Inferior parietal cortex (tissue), 1 donor: ENCODE measurements at regions not wholly inside any gene's neighbourhood (a gene's known extent, or its start where the extent isn't known, plus 50 kb on each side); places are given as distances from the start of the nearest gene placed in this dataset.

Source experiments
- DNase-seq: peaks from one replicate; pipeline ENCODE4 v3.0.0-alpha.2; 2016; ENCODE audit errors: extremely low spot score

DNA sequence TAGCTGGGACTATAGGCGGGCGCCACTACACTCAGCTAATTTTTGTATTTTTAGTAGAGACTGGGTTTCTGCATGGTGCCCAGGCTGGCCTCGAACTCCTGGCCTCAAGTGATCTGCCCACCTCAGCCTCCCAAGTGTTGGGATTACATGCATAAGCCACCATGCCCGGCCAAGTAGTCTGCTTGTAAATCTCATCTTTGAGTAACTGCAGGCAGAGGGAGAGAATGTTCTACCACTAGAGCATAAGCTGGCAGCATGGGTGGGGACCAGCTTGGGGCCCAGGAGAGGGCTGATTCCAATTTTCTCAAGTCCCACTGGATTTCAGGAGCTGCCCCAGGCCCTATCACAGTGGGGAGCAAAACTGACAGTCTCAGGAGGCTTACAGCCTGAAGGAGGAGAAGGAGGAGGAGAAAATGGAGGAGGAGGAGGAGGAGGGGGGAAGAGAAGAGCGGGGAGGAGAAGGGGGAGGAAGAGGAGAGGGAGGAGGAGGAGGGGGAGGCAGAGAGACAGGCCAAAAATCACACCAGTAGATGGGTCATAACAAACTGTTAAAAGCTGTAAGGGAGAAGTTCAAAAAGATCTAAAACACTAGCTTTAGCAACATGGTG is 229.1 kb upstream of the IGF1R start:
- no peak for DNase-seq

DNA sequence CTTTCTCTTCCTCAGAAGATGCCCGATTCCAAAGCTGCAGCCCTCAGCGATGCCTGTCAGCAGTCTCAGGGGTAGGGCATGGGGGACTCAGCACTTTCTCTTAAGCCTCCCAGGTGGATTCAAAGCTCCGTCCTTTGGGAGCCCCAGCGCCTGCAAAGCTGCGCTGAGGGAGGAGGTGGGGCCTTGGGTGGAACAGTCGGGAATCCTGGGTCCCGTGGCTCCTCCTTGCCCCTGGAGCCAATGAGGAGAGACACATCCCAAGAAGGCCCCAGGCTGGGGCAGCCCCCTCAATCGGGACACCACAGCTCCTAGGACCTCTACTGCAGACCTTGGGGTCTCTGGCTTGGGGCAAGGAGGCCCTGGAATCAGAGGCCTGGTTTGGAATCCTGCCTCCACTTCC is 227.5 kb upstream of the IGF1R start:
- DNase-seq, result no peak

- peak; percentile 73 for DNase-seq
Observed at GRCh38 chr15:98421419-98422129, 226.8 kb upstream of the IGF1R start.

GRCh38 chr15:98422130-98422478 is 226.2 kb upstream of the IGF1R start:
- no peak for DNase-seq

GRCh38 chr15:98425173-98425572 is 223.2 kb upstream of the IGF1R start:
- no peak for DNase-seq

GRCh38 chr15:98427321-98427720 is 221.0 kb upstream of the IGF1R start:
- no peak for DNase-seq

- DNase-seq, result peak; percentile 60
Observed at GRCh38 chr15:98428253-98428989, 219.9 kb upstream of the IGF1R start.

- DNase-seq, result no peak
Observed at GRCh38 chr15:98431171-98431570, 217.2 kb upstream of the IGF1R start.

DNA sequence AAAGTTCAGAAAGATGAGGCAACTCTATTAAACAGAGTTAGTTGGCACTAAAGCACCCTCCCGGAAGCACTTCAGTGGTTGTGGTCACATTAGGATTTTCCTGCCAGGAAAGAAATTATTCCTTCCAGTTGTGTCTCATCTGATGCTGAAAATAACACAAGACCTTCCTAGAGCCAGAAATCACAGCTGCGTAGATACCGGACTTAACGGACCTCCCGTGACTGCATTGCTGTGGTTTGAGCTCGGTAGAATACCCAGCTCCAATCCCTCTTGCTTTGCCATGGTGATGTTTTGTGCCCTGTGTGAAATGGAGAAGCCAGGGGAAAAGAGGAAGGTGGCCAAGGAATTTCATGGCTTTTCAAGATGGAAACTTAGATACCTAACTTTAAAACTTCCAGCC is 215.0 kb upstream of the IGF1R start:
- no peak for DNase-seq

DNA sequence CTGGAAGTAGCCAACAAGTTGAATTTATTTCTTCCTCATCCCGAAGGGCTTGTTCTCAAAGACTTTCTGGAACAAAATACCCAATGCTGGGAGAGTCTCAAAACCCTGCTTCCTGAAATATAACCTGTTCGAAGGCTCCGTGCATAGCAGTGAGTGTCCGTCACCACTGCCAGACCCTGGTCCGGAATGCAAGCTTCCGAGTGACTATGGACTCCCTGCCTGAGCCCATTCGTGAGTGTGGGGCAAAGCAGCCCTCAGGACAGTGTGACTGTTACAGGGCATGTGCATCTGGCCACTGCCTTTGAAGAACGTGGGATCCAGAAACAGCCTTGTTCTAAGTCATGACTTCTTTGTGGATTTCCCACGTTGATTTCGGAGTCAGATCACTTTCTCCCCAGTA is 214.5 kb upstream of the IGF1R start:
- no peak for DNase-seq

- no peak for DNase-seq
Observed at GRCh38 chr15:98437752-98438151, 210.6 kb upstream of the IGF1R start.

GRCh38 chr15:98438326-98438725 is 210.0 kb upstream of the IGF1R start:
- DNase-seq, result no peak

DNA sequence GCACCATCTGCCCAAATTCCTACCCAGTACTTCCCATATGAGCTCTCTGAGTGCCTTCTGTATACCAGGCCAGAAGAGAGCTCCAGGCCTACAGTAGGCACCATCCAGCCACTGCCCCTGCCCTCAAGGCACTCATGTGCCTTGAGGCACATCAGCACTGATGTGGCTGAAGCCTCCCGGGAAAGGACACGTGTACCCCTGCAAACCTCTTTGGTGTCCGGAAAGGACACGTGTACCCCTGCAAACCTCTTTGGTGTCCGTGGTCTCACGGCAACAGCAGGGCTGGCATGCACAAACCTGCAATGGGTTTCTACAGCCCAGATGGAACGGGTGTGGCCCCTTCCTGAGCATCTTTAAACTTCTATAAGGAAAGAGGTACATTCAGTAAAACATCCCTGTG is 209.4 kb upstream of the IGF1R start:
- no peak for DNase-seq

- no peak for DNase-seq
Observed at GRCh38 chr15:98439523-98439942, 208.8 kb upstream of the IGF1R start.

DNA sequence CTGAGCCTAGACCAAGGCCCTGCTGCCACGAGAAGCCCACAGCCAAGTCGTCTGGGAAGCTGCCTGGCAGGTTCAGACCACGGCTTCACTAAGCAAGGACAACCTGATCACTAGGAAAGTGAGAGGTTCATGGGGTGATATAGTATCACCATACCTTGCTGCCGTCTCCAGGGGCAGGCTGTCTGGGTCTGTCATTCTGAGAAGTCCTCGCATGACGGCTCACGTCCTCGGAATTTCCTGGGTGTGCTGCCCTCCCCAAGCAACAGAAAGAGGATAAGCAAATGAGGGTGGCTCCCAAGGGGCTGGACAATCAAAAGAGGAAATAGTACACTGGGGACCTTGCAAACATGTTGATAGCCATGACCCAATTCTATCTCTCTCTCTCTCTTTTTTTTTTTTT is 207.4 kb upstream of the IGF1R start:
- DNase-seq, result no peak

- no peak for DNase-seq
Observed at GRCh38 chr15:98441599-98441998, 206.7 kb upstream of the IGF1R start.

- peak; percentile 65 for DNase-seq
Observed at GRCh38 chr15:98442379-98442833, 205.9 kb upstream of the IGF1R start.

DNA sequence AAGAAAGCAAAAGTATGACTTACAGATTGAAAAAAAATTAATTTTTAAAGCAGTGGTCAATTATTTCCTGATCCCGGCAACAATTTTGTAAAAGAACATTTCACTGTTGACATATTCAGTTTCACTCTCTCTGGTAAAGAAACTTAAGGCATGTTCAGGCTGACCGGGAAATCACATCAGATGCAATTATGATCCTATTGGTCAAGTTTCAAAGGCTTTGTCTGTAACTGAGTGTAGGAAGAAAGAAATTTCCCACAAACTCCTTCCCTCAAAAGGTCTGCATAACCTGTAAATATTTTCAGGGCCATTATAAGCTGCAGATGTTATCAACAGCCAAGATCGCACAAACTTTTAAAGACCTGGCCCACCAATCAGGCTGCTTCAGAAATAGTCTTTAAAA is 205.4 kb upstream of the IGF1R start:
- DNase-seq, result no peak

GRCh38 chr15:98443526-98443925 is 204.8 kb upstream of the IGF1R start:
- DNase-seq, result no peak

- DNase-seq, result no peak
Observed at GRCh38 chr15:98444138-98444537, 204.2 kb upstream of the IGF1R start.

DNA sequence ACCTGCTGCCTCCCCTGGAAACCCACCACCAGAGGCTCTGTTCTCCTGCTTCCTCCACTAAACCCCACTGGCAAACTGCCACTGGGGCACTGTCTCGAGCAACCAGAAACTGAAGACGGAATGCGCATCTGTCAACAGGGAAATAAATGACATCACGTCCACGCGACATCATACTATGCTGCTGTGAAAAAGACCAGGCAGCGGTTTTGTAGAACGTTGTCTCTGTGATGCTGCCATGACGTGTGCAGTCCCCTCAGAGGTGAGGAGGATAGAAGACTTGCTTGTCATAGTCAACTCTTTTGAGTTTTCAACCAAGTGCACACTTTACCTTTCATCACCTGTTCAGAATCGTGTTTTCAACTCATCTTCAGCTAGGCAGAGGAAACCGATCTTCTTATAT is 203.0 kb upstream of the IGF1R start:
- no peak for DNase-seq

DNA sequence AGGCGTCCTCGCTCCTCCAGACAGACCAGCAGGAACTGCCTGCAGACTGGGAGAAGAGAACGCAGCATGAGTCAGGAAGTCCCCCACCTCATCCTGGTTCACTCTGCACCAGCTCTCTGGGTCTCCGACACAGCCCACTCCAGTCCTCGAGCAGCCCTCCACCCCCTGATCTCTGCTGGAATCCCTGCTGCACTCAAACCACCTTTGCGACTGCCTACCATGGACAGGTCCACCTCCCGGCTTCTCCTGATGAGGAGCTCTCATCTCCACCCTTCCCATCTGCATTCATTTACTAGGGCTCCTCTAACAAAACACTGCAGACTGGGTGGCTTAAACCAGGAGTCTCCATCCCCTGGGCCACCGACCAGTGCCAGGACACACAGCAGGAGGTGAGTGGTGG is 202.3 kb upstream of the IGF1R start:
- DNase-seq, result no peak

- DNase-seq, result no peak
Observed at GRCh38 chr15:98447069-98447468, 201.3 kb upstream of the IGF1R start.
